HEK293 (cell line): ENCODE measurements at regions not wholly inside any gene's neighbourhood (a gene's known extent, or its start where the extent isn't known, plus 50 kb on each side); places are given as distances from the start of the nearest gene placed in this dataset.

Experiments used
- CTCF ChIP-seq: fragments of 450-650 bp; formaldehyde crosslinking; IDR thresholded peaks from 2 replicates; pipeline ENCODE4 v1.5.1; 2016; ENCODE audit warnings: missing biosample characterization, missing genetic modification characterization
- KLF16 ChIP-seq: fragments of 450-650 bp; formaldehyde crosslinking; IDR thresholded peaks from 2 replicates; pipeline ENCODE4 v1.5.1; 2017; ENCODE audit warnings: missing biosample characterization, missing genetic modification characterization
- YY1 ChIP-seq: fragments of 450-650 bp; formaldehyde crosslinking; IDR thresholded peaks from 2 replicates; pipeline ENCODE4 v1.5.1; 2018; ENCODE audit warnings: missing biosample characterization, missing genetic modification characterization
- ZNF155 ChIP-seq: fragments of 450-650 bp; formaldehyde crosslinking; IDR thresholded peaks from 2 replicates; pipeline ENCODE4 v1.5.1; 2016; ENCODE audit warnings: missing biosample characterization, missing genetic modification characterization
- ZNF785 ChIP-seq: fragments of 450-650 bp; formaldehyde crosslinking; IDR thresholded peaks from 2 replicates; pipeline ENCODE4 v1.5.1; 2016; ENCODE audit warnings: missing biosample characterization, missing genetic modification characterization
- TF ChIP-seq, protein P1 (sequence below): sonication (generic); formaldehyde crosslinking; IDR thresholded peaks from 2 replicates; pipeline ENCODE4 v1.8.1; 2022; ENCODE audit warnings: mild to moderate bottlenecking, moderate library complexity, missing genetic modification reagents

DNA sequence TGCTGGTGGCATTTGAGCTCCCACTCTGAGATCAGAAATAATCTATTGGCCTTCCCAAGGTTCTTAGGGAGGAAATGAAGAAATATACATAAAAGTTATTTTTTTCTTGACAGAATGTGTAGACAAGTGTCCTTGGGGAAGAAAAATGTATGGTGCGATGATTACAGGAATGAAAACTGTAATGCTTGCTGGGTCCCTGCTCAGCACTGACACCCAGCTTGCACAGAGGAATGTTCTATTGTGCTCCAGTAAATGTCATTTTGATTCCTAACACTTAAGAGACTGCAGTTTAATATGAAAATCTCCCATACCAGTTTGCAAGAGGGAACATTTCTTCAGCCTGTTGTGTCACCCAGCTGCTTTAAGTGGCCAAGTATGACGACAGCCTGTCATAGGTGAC, 271.3 kb upstream of the TPM1 start:
- TF ChIP-seq CTCF (tag by site-specific recombination) (no peak), ZNF155 (tag by site-specific recombination) (no peak), YY1 (no peak), ZNF785 (no peak), KLF16 (no peak)
- TF ChIP-seq, protein P1, sequence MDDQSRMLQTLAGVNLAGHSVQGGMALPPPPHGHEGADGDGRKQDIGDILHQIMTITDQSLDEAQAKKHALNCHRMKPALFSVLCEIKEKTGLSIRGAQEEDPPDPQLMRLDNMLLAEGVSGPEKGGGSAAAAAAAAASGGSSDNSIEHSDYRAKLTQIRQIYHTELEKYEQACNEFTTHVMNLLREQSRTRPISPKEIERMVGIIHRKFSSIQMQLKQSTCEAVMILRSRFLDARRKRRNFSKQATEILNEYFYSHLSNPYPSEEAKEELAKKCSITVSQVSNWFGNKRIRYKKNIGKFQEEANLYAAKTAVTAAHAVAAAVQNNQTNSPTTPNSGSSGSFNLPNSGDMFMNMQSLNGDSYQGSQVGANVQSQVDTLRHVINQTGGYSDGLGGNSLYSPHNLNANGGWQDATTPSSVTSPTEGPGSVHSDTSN (CRISPR knock-in tag) = no peak
